DOHH2 (cell line): ENCODE measurements at regions not wholly inside any gene's neighbourhood (a gene's known extent, or its start where the extent isn't known, plus 50 kb on each side); places are given as distances from the start of the nearest gene placed in this dataset.

Experiments
- CTCF ChIP-seq: fragments of 200-600 bp; sonication (generic); IDR thresholded peaks from one replicate; pipeline ENCODE4 v1.5.1; 2014; ENCODE audit warnings: antibody characterized with exemption, mild to moderate bottlenecking, low read depth, low read length; ENCODE audit not compliant: poor library complexity, severe bottlenecking
- EZH2phosphoT487 ChIP-seq: fragments of 200-600 bp; sonication (generic); IDR thresholded peaks from 2 replicates; pipeline ENCODE4 v1.6.1; 2017; ENCODE audit warnings: borderline replicate concordance, mild to moderate bottlenecking, antibody characterized with exemption, low read length, moderate library complexity, mixed read lengths

- TF ChIP-seq CTCF (no peak), EZH2phosphoT487 (no peak)
These were observed 290.4 kb downstream of the CSNK1G3 start for GRCh38 chr5:123802298-123802951.
